ENCODE measurements at regions not wholly inside any gene's neighbourhood (a gene's known extent, or its start where the extent isn't known, plus 50 kb on each side); places are given as distances from the start of the nearest gene placed in this dataset.

DNA sequence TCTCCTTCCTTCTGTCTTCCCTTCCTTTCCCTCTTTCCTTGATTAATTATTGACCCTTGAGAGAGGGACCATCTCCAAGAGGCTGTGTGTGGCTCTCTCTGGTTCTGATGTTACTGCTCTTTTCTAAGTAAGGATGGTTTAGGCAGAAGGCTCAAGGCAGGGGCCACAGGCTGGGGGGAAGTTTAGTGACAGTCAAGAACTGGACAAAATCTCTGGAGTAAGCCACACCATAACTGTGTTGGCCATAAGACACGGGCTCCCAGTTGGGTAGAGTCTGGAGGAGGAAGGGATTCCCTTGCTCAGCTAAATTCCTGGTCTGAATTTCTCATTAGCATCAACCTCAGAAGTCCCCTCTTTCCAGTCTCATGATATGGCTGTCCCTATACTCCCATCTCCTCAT, 74.7 kb downstream of the BUD13 start:
- H3K9ac ChIP-seq (ENCODE audit: low read length) = no peak overlapping the region
- no peaks in the 10 kb centered on the region for H3K27me3 ChIP-seq (ENCODE audit: insufficient read depth, low read depth, low read length)
- H3K4me3 ChIP-seq (ENCODE audit: low read length) = no peak overlapping the region
- H3K79me2 ChIP-seq (replicated peaks; ENCODE audit: insufficient read depth, low read length) = no peaks in the 10 kb centered on the region
- H4K20me1 ChIP-seq (ENCODE audit: insufficient read depth) = no peaks in the 10 kb centered on the region
- no peaks in the 10 kb centered on the region for H3K36me3 ChIP-seq (ENCODE audit: insufficient read depth, low read length)
- no peak overlapping the region for H3K27ac ChIP-seq (ENCODE audit: low read length)
- H2AFZ ChIP-seq (ENCODE audit: low read depth, low read length) = no peak overlapping the region
- H3F3A ChIP-seq (ENCODE audit: insufficient read depth, low read length, poor library complexity, severe bottlenecking) = no peaks in the 10 kb centered on the region
- H3K9me3 ChIP-seq (ENCODE audit: low read length) = no peaks in the 10 kb centered on the region
- no peak overlapping the region for H3K4me2 ChIP-seq (ENCODE audit: low read length)
- no peaks in the 10 kb centered on the region for H3K9me2 ChIP-seq (ENCODE audit: insufficient read depth, low read length)
- TF ChIP-seq RAD21 (conservative IDR thresholded peaks at IDR 0.05) (no peak), EP300 (conservative IDR thresholded peaks at IDR 0.05; ENCODE audit: poor library complexity, severe bottlenecking) (no peak), TAF1 (IDR thresholded peaks at IDR 0.05; ENCODE audit: low read depth) (no peak), POLR2AphosphoS5 (IDR thresholded peaks at IDR 0.05) (no peak), MXI1 (conservative IDR thresholded peaks at IDR 0.05; ENCODE audit: poor library complexity, severe bottlenecking) (no peak), SMC3 (conservative IDR thresholded peaks at IDR 0.05; ENCODE audit: poor library complexity) (no peak), EZH2 (IDR thresholded peaks at IDR 0.05; ENCODE audit: borderline replicate concordance, insufficient read depth, low read length, poor library complexity, severe bottlenecking) (no peak)
- TF ChIP-seq, protein P1, sequence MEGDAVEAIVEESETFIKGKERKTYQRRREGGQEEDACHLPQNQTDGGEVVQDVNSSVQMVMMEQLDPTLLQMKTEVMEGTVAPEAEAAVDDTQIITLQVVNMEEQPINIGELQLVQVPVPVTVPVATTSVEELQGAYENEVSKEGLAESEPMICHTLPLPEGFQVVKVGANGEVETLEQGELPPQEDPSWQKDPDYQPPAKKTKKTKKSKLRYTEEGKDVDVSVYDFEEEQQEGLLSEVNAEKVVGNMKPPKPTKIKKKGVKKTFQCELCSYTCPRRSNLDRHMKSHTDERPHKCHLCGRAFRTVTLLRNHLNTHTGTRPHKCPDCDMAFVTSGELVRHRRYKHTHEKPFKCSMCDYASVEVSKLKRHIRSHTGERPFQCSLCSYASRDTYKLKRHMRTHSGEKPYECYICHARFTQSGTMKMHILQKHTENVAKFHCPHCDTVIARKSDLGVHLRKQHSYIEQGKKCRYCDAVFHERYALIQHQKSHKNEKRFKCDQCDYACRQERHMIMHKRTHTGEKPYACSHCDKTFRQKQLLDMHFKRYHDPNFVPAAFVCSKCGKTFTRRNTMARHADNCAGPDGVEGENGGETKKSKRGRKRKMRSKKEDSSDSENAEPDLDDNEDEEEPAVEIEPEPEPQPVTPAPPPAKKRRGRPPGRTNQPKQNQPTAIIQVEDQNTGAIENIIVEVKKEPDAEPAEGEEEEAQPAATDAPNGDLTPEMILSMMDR (IDR thresholded peaks at IDR 0.05; ENCODE audit: poor library complexity, severe bottlenecking) = no peak
- TF ChIP-seq, protein P2, sequence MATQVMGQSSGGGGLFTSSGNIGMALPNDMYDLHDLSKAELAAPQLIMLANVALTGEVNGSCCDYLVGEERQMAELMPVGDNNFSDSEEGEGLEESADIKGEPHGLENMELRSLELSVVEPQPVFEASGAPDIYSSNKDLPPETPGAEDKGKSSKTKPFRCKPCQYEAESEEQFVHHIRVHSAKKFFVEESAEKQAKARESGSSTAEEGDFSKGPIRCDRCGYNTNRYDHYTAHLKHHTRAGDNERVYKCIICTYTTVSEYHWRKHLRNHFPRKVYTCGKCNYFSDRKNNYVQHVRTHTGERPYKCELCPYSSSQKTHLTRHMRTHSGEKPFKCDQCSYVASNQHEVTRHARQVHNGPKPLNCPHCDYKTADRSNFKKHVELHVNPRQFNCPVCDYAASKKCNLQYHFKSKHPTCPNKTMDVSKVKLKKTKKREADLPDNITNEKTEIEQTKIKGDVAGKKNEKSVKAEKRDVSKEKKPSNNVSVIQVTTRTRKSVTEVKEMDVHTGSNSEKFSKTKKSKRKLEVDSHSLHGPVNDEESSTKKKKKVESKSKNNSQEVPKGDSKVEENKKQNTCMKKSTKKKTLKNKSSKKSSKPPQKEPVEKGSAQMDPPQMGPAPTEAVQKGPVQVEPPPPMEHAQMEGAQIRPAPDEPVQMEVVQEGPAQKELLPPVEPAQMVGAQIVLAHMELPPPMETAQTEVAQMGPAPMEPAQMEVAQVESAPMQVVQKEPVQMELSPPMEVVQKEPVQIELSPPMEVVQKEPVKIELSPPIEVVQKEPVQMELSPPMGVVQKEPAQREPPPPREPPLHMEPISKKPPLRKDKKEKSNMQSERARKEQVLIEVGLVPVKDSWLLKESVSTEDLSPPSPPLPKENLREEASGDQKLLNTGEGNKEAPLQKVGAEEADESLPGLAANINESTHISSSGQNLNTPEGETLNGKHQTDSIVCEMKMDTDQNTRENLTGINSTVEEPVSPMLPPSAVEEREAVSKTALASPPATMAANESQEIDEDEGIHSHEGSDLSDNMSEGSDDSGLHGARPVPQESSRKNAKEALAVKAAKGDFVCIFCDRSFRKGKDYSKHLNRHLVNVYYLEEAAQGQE (IDR thresholded peaks at IDR 0.05; ENCODE audit: borderline replicate concordance) = no peak

DNA sequence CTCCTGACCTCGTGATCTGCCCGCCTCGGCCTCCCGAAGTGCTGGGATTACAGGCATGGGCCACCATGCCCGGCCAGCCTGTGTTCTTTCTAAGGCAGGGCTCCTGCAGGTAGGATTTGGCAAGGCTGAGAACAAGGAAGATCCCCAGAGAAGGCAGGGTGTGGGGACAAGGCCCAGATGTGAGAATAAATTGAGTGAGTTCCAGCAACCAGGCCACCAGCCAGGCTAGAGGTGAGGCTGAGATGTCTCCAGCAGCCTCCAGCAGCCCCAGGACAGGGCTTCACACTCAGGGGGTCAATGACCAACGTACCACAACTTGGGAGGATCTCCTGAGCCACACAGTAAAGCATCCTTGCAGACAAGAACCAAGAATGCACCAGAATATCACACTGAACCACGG, 75.1 kb downstream of the BUD13 start:
- Histone ChIP-seq H3K4me3 (ENCODE audit: low read length) (no peak overlapping the region), H4K20me1 (ENCODE audit: insufficient read depth) (no peaks in the 10 kb centered on the region), H3K36me3 (ENCODE audit: insufficient read depth, low read length) (no peaks in the 10 kb centered on the region), H2AFZ (ENCODE audit: low read depth, low read length) (no peak overlapping the region), H3K9me3 (ENCODE audit: low read length) (no peaks in the 10 kb centered on the region), H3K27me3 (ENCODE audit: insufficient read depth, low read depth, low read length) (no peaks in the 10 kb centered on the region), H3F3A (ENCODE audit: insufficient read depth, low read length, poor library complexity, severe bottlenecking) (no peaks in the 10 kb centered on the region), H3K79me2 (replicated peaks; ENCODE audit: insufficient read depth, low read length) (no peaks in the 10 kb centered on the region), H3K27ac (ENCODE audit: low read length) (no peak overlapping the region), H3K9me2 (ENCODE audit: insufficient read depth, low read length) (no peaks in the 10 kb centered on the region), H3K9ac (ENCODE audit: low read length) (no peak overlapping the region), H3K4me2 (ENCODE audit: low read length) (no peak overlapping the region)
- TF ChIP-seq POLR2AphosphoS5 (IDR thresholded peaks at IDR 0.05) = no peak

DNA sequence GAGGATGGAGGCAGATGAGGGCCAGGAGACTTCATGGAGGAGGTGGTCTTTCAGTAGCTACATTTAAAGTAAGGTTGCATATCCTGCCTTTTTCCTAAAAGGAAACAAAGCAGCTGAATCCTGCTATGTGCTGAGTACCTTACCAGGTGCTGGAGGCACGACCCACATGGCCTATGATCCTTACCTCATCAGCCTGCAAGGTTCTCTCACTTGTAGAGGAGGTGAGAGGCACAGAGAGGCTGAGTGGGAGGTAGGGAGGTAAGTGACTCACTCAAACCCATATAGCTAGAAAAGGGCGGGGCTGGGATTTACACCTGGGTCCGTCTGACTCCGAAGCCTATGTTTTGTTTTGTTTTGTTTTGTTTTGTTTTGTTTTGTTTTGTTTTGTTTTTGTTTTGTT, 75.8 kb downstream of the BUD13 start:
- TF ChIP-seq SMC3 (conservative IDR thresholded peaks at IDR 0.05; ENCODE audit: poor library complexity) (no peak), MXI1 (conservative IDR thresholded peaks at IDR 0.05; ENCODE audit: poor library complexity, severe bottlenecking) (no peak), EZH2 (IDR thresholded peaks at IDR 0.05; ENCODE audit: borderline replicate concordance, insufficient read depth, low read length, poor library complexity, severe bottlenecking) (no peak), RAD21 (conservative IDR thresholded peaks at IDR 0.05) (no peak), TAF1 (IDR thresholded peaks at IDR 0.05; ENCODE audit: low read depth) (no peak), POLR2AphosphoS5 (IDR thresholded peaks at IDR 0.05) (no peak), EP300 (conservative IDR thresholded peaks at IDR 0.05; ENCODE audit: poor library complexity, severe bottlenecking) (no peak)
- TF ChIP-seq, protein P2 (IDR thresholded peaks at IDR 0.05; ENCODE audit: borderline replicate concordance) = no peak
- TF ChIP-seq, protein P1 (IDR thresholded peaks at IDR 0.05; ENCODE audit: poor library complexity, severe bottlenecking) = no peak

More for the DNA sequence above, 75.8 kb downstream of the BUD13 start:
- no peaks in the 10 kb centered on the region for H3K9me2 ChIP-seq (ENCODE audit: insufficient read depth, low read length)
- no peaks in the 10 kb centered on the region for H3K79me2 ChIP-seq (replicated peaks; ENCODE audit: insufficient read depth, low read length)
- H3K27ac ChIP-seq (ENCODE audit: low read length) = no peak overlapping the region
- H3K27me3 ChIP-seq (ENCODE audit: insufficient read depth, low read depth, low read length) = no peaks in the 10 kb centered on the region
- no peak overlapping the region for H3K4me2 ChIP-seq (ENCODE audit: low read length)
- H3K9me3 ChIP-seq (ENCODE audit: low read length) = no peaks in the 10 kb centered on the region
- no peak overlapping the region for H2AFZ ChIP-seq (ENCODE audit: low read depth, low read length)
- no peaks in the 10 kb centered on the region for H4K20me1 ChIP-seq (ENCODE audit: insufficient read depth)
- H3F3A ChIP-seq (ENCODE audit: insufficient read depth, low read length, poor library complexity, severe bottlenecking) = no peaks in the 10 kb centered on the region
- H3K9ac ChIP-seq (ENCODE audit: low read length) = no peak overlapping the region
- H3K36me3 ChIP-seq (ENCODE audit: insufficient read depth, low read length) = no peaks in the 10 kb centered on the region
- no peak overlapping the region for H3K4me3 ChIP-seq (ENCODE audit: low read length)

Data from neural cell (in vitro differentiated cells).